ENCODE measurements at regions not wholly inside any gene's neighbourhood (a gene's known extent, or its start where the extent isn't known, plus 50 kb on each side); places are given as distances from the start of the nearest gene placed in this dataset.

DNA sequence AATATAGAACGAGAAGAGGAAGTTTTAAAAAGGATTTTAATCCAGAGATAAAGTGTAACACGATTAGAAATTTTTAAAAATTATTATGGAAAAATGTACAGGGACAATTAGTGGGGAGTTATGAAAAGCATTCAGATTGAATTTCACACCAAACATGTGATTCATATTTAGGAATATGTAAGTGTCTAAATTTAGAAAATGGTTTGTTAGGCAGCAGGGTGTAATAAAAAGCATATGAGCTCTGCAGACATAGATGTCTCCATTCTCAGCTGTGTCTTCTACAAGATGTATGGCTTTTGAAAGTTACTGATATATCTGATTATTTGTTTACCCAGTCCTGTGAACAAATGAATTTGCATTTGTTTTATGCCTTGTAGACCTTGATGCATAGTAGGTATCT, 638.9 kb upstream of the AGA start:
- no peak for TF ChIP-seq POLR2A (IDR thresholded peaks at IDR 0.05; ENCODE audit: low read depth, low read length)
- TF ChIP-seq ELK1 (IDR thresholded peaks at IDR 0.05; ENCODE audit: borderline replicate concordance, low read depth, low read length): no peak

Data from IMR-90 (cell line).